K562 (cell line): ENCODE measurements at regions not wholly inside any gene's neighbourhood (a gene's known extent, or its start where the extent isn't known, plus 50 kb on each side); places are given as distances from the start of the nearest gene placed in this dataset.

Experiments
- ATAC-seq: fragments of 200-7000 bp; cut with Tn5 transposase; 3 replicates; pipeline ENCODE4 v1.9.1; 2020; ENCODE audit warnings: moderate library complexity
- BruUV-seq: library from RNA; stranded (reverse); fragments of 400-500 nt; replicated peaks from 2 replicates; lab custom pipeline; 2021; lab: Mats Ljungman, UMichigan
- CTCF ChIA-PET: fragments of 300-600 bp; formaldehyde crosslinking; extraction: SDS; loops from one replicate; lab custom pipeline; 2021; ENCODE audit warnings: low intra/inter-chr PET ratio; lab: Yijun Ruan, JAX
- POLR2A ChIA-PET: fragments of 300-600, 350-650 bp; sonication (Branson Sonifier 250); formaldehyde crosslinking; extraction: SDS; loops from one replicate; lab custom pipeline; 2021; ENCODE audit warnings: antibody characterized with exemption, inconsistent platforms; lab: Yijun Ruan, JAX
- DNase-seq, 4 experiments: peaks; one replicate each; pipeline versions ENCODE4 v3.0.0 to v3.0.0-alpha.2; 2011 to 2018; ENCODE audit warnings: low spot score in 3 of 4, mixed read lengths in 3 of 4; ENCODE audit errors: extremely low read depth in 1 of 4
- FAIRE-seq: peaks from 2 replicates; lab custom pipeline; 2011; peaks lifted over from hg19 to GRCh38; lab: Jason Lieb, UNC
- H2AFZ ChIP-seq: 2 replicates; pipeline ENCODE4 v1.6.0; 2011; ENCODE audit warnings: low read depth, low read length, control low read depth, inconsistent platforms
- H3K27ac ChIP-seq: fragments of 200-600 bp; 3 replicates; pipeline ENCODE4 v1.8.0; 2011; ENCODE audit warnings: low read depth, mild to moderate bottlenecking, control low read depth, inconsistent platforms, low read length, moderate library complexity, mixed read lengths; ENCODE audit errors: extremely low read depth
- H3K27me3 ChIP-seq, 2 experiments: fragments of 300-600 bp in 1 of 2; 2 replicates in 1 of 2; 3 replicates in 1 of 2; pipeline versions ENCODE4 v1.6.0 to v1.8.0; 2011; ENCODE audit warnings: inconsistent platforms in 2 of 2, low read length in 2 of 2, mild to moderate bottlenecking in 1 of 2, mixed read lengths in 1 of 2, moderate library complexity in 1 of 2; ENCODE audit not compliant: control insufficient read depth in 2 of 2, insufficient read depth in 2 of 2
- H3K36me3 ChIP-seq: fragments of 300-600 bp; 3 replicates; pipeline ENCODE4 v1.8.0; 2011; ENCODE audit warnings: mild to moderate bottlenecking, low read length, inconsistent platforms; ENCODE audit not compliant: control insufficient read depth, insufficient read depth
- H3K4me1 ChIP-seq, 2 experiments: fragments of 200-600 bp in 1 of 2; replicated peaks in 1 of 2; 2 replicates in 1 of 2; 3 replicates in 1 of 2; pipeline versions ENCODE4 v1.5.1 to v1.8.0; 2011; ENCODE audit warnings: inconsistent platforms in 2 of 2, low read length in 2 of 2, mild to moderate bottlenecking in 1 of 2, mixed read lengths in 1 of 2, moderate library complexity in 1 of 2; ENCODE audit not compliant: control insufficient read depth in 2 of 2, insufficient read depth in 2 of 2
- H3K4me2 ChIP-seq: 2 replicates; pipeline ENCODE4 v1.6.1; 2011; ENCODE audit warnings: low read length, control low read depth, inconsistent platforms, mixed read lengths; ENCODE audit not compliant: insufficient read depth
- H3K4me3 ChIP-seq: fragments of 200-600 bp; sonication (generic), shearing (Covaris generic); 2 replicates; pipeline ENCODE4 v1.5.1; 2016; ENCODE audit warnings: control low read depth, inconsistent platforms
- H3K79me2 ChIP-seq: fragments of 200-600 bp; 3 replicates; pipeline ENCODE4 v1.8.0; 2011; ENCODE audit warnings: low read length, inconsistent platforms; ENCODE audit not compliant: control insufficient read depth, insufficient read depth
- H3K9ac ChIP-seq, 2 experiments: 2 replicates each; pipeline versions ENCODE4 v1.6.0 to v1.6.1; 2011; ENCODE audit warnings: low read depth in 2 of 2, low read length in 2 of 2, control low read depth in 1 of 2, inconsistent platforms in 1 of 2, mild to moderate bottlenecking in 1 of 2, mixed read lengths in 1 of 2; ENCODE audit not compliant: insufficient read depth in 1 of 2
- H3K9me1 ChIP-seq: one replicate; pipeline ENCODE4 v1.6.0; 2011; ENCODE audit warnings: inconsistent platforms, mild to moderate bottlenecking, low read length, moderate library complexity; ENCODE audit not compliant: control insufficient read depth, insufficient read depth
- H3K9me3 ChIP-seq: replicated peaks from 2 replicates; pipeline ENCODE4 v1.5.1; 2011; ENCODE audit warnings: low read depth, low read length, inconsistent platforms; ENCODE audit not compliant: control insufficient read depth, insufficient read depth
- H4K20me1 ChIP-seq: replicated peaks from 2 replicates; pipeline ENCODE4 v1.6.1; 2011; ENCODE audit warnings: low read length, inconsistent platforms, mixed read lengths; ENCODE audit not compliant: control insufficient read depth, insufficient read depth
- BACH1 ChIP-seq: fragments of 200-800 bp; sonication (Bioruptor generic); IDR thresholded peaks from 2 replicates; pipeline ENCODE4 v1.6.1; 2016; ENCODE audit warnings: missing genetic modification characterization, missing compliant biosample characterization
- BRD4 ChIP-seq: fragments of 200-600 bp; sonication (generic); IDR thresholded peaks from 2 replicates; pipeline ENCODE4 v1.6.1; 2017; ENCODE audit warnings: inconsistent platforms
- DACH1 ChIP-seq: fragments of 450-650 bp; IDR thresholded peaks from 2 replicates; pipeline ENCODE4 v1.6.1; 2018; ENCODE audit not compliant: partially characterized antibody
- FOS ChIP-seq: IDR thresholded peaks from 3 replicates; pipeline ENCODE4 v1.6.1; 2011; ENCODE audit not compliant: insufficient read length; ENCODE audit errors: extremely low read depth
- FOXJ3 ChIP-seq: sonication (generic); formaldehyde crosslinking; IDR thresholded peaks from 2 replicates; pipeline ENCODE4 v1.4.0; 2020; ENCODE audit warnings: mild to moderate bottlenecking, missing genetic modification reagents
- KAT7 ChIP-seq: sonication (generic); formaldehyde crosslinking; IDR thresholded peaks from 2 replicates; pipeline ENCODE4 v1.8.0; 2022; ENCODE audit warnings: missing genetic modification reagents, mild to moderate bottlenecking, borderline replicate concordance
- KHSRP ChIP-seq: fragments of 450-650 bp; IDR thresholded peaks from 2 replicates; pipeline ENCODE4 v1.6.1; 2017
- MEF2A ChIP-seq: IDR thresholded peaks from 2 replicates; pipeline ENCODE4 v1.6.1; 2011; ENCODE audit warnings: low read depth, mild to moderate bottlenecking, low read length, moderate library complexity; ENCODE audit not compliant: control insufficient read depth
- NBN ChIP-seq: fragments of 450-650 bp; IDR thresholded peaks from 2 replicates; pipeline ENCODE4 v1.6.1; 2016; ENCODE audit warnings: low read depth, mild to moderate bottlenecking
- NONO ChIP-seq, 2 experiments: fragments of 200-400 bp in 1 of 2; fragments of 450-650 bp in 1 of 2; formaldehyde crosslinking in 1 of 2; IDR thresholded peaks; 2 replicates each; pipeline ENCODE4 v1.6.1; 2017; ENCODE audit warnings: low read depth in 2 of 2, mild to moderate bottlenecking in 2 of 2, moderate library complexity in 2 of 2, low read length in 1 of 2
- PBX2 ChIP-seq, 2 experiments: IDR thresholded peaks in 1 of 2; conservative IDR thresholded peaks in 1 of 2; 2 replicates each; pipeline ENCODE4 v1.6.1; 2016; ENCODE audit warnings: low read depth in 2 of 2, mild to moderate bottlenecking in 1 of 2, missing compliant biosample characterization in 1 of 2, missing genetic modification characterization in 1 of 2, moderate library complexity in 1 of 2
- RAD21 ChIP-seq, 2 experiments: fragments of 250-450 bp in 1 of 2; fragments of 450-650 bp in 1 of 2; sonication (Bioruptor Pico) in 1 of 2; formaldehyde crosslinking in 1 of 2; IDR thresholded peaks in 1 of 2; conservative IDR thresholded peaks in 1 of 2; 2 replicates each; pipeline versions ENCODE4 v1.4.0 to v1.8.0; 2020 to 2022; ENCODE audit warnings: mild to moderate bottlenecking in 2 of 2, moderate library complexity in 1 of 2
- RBM22 ChIP-seq: fragments of 200-400 bp; formaldehyde crosslinking; IDR thresholded peaks from 2 replicates; pipeline ENCODE4 v1.6.1; 2018; ENCODE audit warnings: low read length, low read depth; ENCODE audit not compliant: poor library complexity, severe bottlenecking
- STAT5A ChIP-seq: IDR thresholded peaks from 2 replicates; pipeline ENCODE4 v1.6.1; 2012; ENCODE audit warnings: low read length, inconsistent platforms, borderline replicate concordance
- TCF7 ChIP-seq: sonication (generic); IDR thresholded peaks from 2 replicates; pipeline ENCODE4 v1.6.1; 2016; ENCODE audit warnings: antibody characterized with exemption, borderline replicate concordance
- ZBTB1 ChIP-seq: sonication (generic); formaldehyde crosslinking; IDR thresholded peaks from 2 replicates; pipeline ENCODE4 v1.8.1; 2023; ENCODE audit warnings: missing genetic modification reagents, low read depth, mild to moderate bottlenecking, borderline replicate concordance
- ZNF143 ChIP-seq: sonication (generic); formaldehyde crosslinking; IDR thresholded peaks from 2 replicates; pipeline ENCODE4 v1.9.0; 2022; ENCODE audit warnings: mild to moderate bottlenecking, missing genetic modification reagents
- ZNF41 ChIP-seq: fragments of 250-450 bp; sonication (Bioruptor Pico); conservative IDR thresholded peaks from 2 replicates; pipeline ENCODE4 v1.4.0; 2020; ENCODE audit warnings: mild to moderate bottlenecking
- ZNF655 ChIP-seq: fragments of 250-450 bp; sonication (Bioruptor Pico); IDR thresholded peaks from 2 replicates; pipeline ENCODE4 v1.5.0; 2021
- WGBS: fragments of 100-300 bp; shearing (Covaris generic); methylation state at CpG from one replicate; pipeline ENCODE4 v1.1.6; 2016; ENCODE audit warnings: low coverage, mixed read lengths; ENCODE audit not compliant: insufficient coverage; ENCODE audit errors: missing lambda C conversion rate; 5-methylcytosine and 5-hydroxymethylcytosine counted together
- in situ Hi-C: fragments of 300-500 bp; cut with MboI; formaldehyde crosslinking; loops from 4 replicates; pipeline ENCODE4 v1.15.0; 2018; ENCODE audit warnings: inconsistent platforms, mixed read lengths
- intact Hi-C: fragments of 100-400 bp; cut with micrococcal nuclease; formaldehyde crosslinking; loops from 2 replicates; pipeline ENCODE4 v1.14.2; 2022

- TF ChIP-seq ZNF655 (CRISPR knock-in tag) (no peak), RBM22 (no peak), KAT7 (CRISPR knock-in tag) (no peak), PBX2 (CRISPR knock-in tag; IDR thresholded peaks at IDR 0.05; ENCODE audit: low read depth) (no peak), PBX2 (tag; conservative IDR thresholded peaks at IDR 0.05; ENCODE audit: low read depth) (no peak), BACH1 (tag) (no peak)
Observed at GRCh38 chr4:19523964-19524363, 727.7 kb upstream of the SLIT2 start (continued).

- BruUV-seq, result no TSS peak
- Histone ChIP-seq H4K20me1 (no peaks in the 10 kb centered on the region), H3K9me1 (no peaks in the 10 kb centered on the region), H3K27ac (no peak overlapping the region), H3K4me2 (no peak overlapping the region), H3K79me2 (no peaks in the 10 kb centered on the region), H3K4me1 (no peaks in the 10 kb centered on the region), H3K9ac (no peak overlapping the region), H3K36me3 (no peaks in the 10 kb centered on the region), H3K9me3 (no peaks in the 10 kb centered on the region), H2AFZ (no peak overlapping the region), H3K4me3 (no peak overlapping the region), H3K27me3 (no peaks in the 10 kb centered on the region)
- in situ Hi-C loops (no loop called here), intact Hi-C loops (no loop called here)
- no peak for FAIRE-seq
- WGBS, result 1% methylated on average over 3 of the region's 3 CpGs
- no peak for TF ChIP-seq BRD4
- TF ChIP-seq RAD21 (CRISPR knock-in tag; conservative IDR thresholded peaks at IDR 0.05 in 1 of 2, IDR thresholded peaks at IDR 0.05 in 1 of 2), result no peak
- TF ChIP-seq ZNF143 (CRISPR knock-in tag), result no peak
- no peak for TF ChIP-seq FOXJ3 (CRISPR knock-in tag)
- no peak for TF ChIP-seq KHSRP
- no peak for TF ChIP-seq NBN
- no peak for TF ChIP-seq ZNF41 (CRISPR knock-in tag)
- no peak for TF ChIP-seq DACH1
- TF ChIP-seq MEF2A, result no peak
- no peak for TF ChIP-seq TCF7
- TF ChIP-seq ZBTB1 (CRISPR knock-in tag), result no peak
- TF ChIP-seq STAT5A, result no peak
- no peak for TF ChIP-seq FOS
- TF ChIP-seq NONO (IDR thresholded peaks at IDR 0.05; ENCODE audit: low read depth in 2 of 2, low read length in 1 of 2), result no peak
- no peak for DNase-seq
- ATAC-seq, result no peak
- POLR2A ChIA-PET, result no interaction called here
- CTCF ChIA-PET, result no interaction called here
Observed at GRCh38 chr4:19522966-19523365, 728.7 kb upstream of the SLIT2 start.
